ENCODE measurements at regions not wholly inside any gene's neighbourhood (a gene's known extent, or its start where the extent isn't known, plus 50 kb on each side); places are given as distances from the start of the nearest gene placed in this dataset.

GRCh38 chr3:81394651-81395524 is 366.6 kb downstream of the GBE1 start:
- Mint-ChIP-seq H3K36me3 (ENCODE audit: low read depth) (no peaks in the 10 kb centered on the region), H3K27me3 (no peaks in the 10 kb centered on the region), H3K4me1 (no peaks in the 10 kb centered on the region), H3K27ac (no peak overlapping the region), H3K9me3 (no peaks in the 10 kb centered on the region), H3K4me3 (no peak overlapping the region)
- ChIA-PET POLR2A (no interaction called here), CTCF (no interaction called here)
- DNase-seq = no peak

- POLR2A ChIA-PET = no interaction called here
- no peaks in the 10 kb centered on the region for H3K9me3 Mint-ChIP-seq
- H3K36me3 Mint-ChIP-seq (ENCODE audit: low read depth) = no peaks in the 10 kb centered on the region
- CTCF ChIA-PET = no interaction called here
- no peaks in the 10 kb centered on the region for H3K27me3 Mint-ChIP-seq
- H3K4me1 Mint-ChIP-seq = no peaks in the 10 kb centered on the region
- no peak overlapping the region for H3K4me3 Mint-ChIP-seq
- no peak for DNase-seq
- H3K27ac Mint-ChIP-seq = no peak overlapping the region
Measured at GRCh38 chr3:81393251-81393650, 368.2 kb downstream of the GBE1 start.

GRCh38 chr3:81390796-81391195 is 370.6 kb downstream of the GBE1 start:
- Mint-ChIP-seq H3K9me3 (no peaks in the 10 kb centered on the region), H3K4me1 (no peaks in the 10 kb centered on the region), H3K27me3 (no peaks in the 10 kb centered on the region), H3K4me3 (no peak overlapping the region), H3K27ac (no peak overlapping the region), H3K36me3 (ENCODE audit: low read depth) (no peaks in the 10 kb centered on the region)
- POLR2A ChIA-PET = no interaction called here
- DNase-seq = no peak
- CTCF ChIA-PET = no interaction called here

- no peaks in the 10 kb centered on the region for H3K36me3 Mint-ChIP-seq (ENCODE audit: low read depth)
- no peaks in the 10 kb centered on the region for H3K9me3 Mint-ChIP-seq
- no peaks in the 10 kb centered on the region for H3K27me3 Mint-ChIP-seq
- no peaks in the 10 kb centered on the region for H3K4me1 Mint-ChIP-seq
- no peak overlapping the region for H3K4me3 Mint-ChIP-seq
- no peak overlapping the region for H3K27ac Mint-ChIP-seq
- DNase-seq = no peak
- CTCF ChIA-PET = no interaction called here
- POLR2A ChIA-PET = no interaction called here
Measured at GRCh38 chr3:81388191-81388590, 373.3 kb downstream of the GBE1 start.

GRCh38 chr3:81382470-81382869 is 379.0 kb downstream of the GBE1 start:
- CTCF ChIA-PET = no interaction called here
- no peak overlapping the region for H3K27ac Mint-ChIP-seq
- H3K9me3 Mint-ChIP-seq = peaks cover 2% of the 10 kb centered on the region
- no peaks in the 10 kb centered on the region for H3K4me1 Mint-ChIP-seq
- H3K36me3 Mint-ChIP-seq (ENCODE audit: low read depth) = no peaks in the 10 kb centered on the region
- H3K27me3 Mint-ChIP-seq = no peaks in the 10 kb centered on the region
- no peak overlapping the region for H3K4me3 Mint-ChIP-seq
- POLR2A ChIA-PET = no interaction called here
- no peak for DNase-seq

GRCh38 chr3:81380234-81380633 is 381.2 kb downstream of the GBE1 start:
- ChIA-PET POLR2A (no interaction called here), CTCF (no interaction called here)
- Mint-ChIP-seq H3K4me3 (no peak overlapping the region), H3K36me3 (ENCODE audit: low read depth) (no peaks in the 10 kb centered on the region), H3K27ac (no peak overlapping the region), H3K9me3 (peaks cover 2% of the 10 kb centered on the region), H3K4me1 (no peaks in the 10 kb centered on the region), H3K27me3 (no peaks in the 10 kb centered on the region)
- DNase-seq = no peak

GRCh38 chr3:81378552-81379293 is 382.7 kb downstream of the GBE1 start:
- H3K9me3 Mint-ChIP-seq = peaks cover 2% of the 10 kb centered on the region
- H3K4me1 Mint-ChIP-seq = no peaks in the 10 kb centered on the region
- ChIA-PET CTCF (no interaction called here), POLR2A (no interaction called here)
- no peaks in the 10 kb centered on the region for H3K27me3 Mint-ChIP-seq
- DNase-seq = no peak
- H3K4me3 Mint-ChIP-seq = no peak overlapping the region
- H3K27ac Mint-ChIP-seq = no peak overlapping the region
- H3K36me3 Mint-ChIP-seq (ENCODE audit: low read depth) = no peaks in the 10 kb centered on the region

GRCh38 chr3:81375921-81376320 is 385.5 kb downstream of the GBE1 start:
- Mint-ChIP-seq H3K27me3 (no peaks in the 10 kb centered on the region), H3K36me3 (ENCODE audit: low read depth) (no peaks in the 10 kb centered on the region), H3K4me1 (no peaks in the 10 kb centered on the region), H3K9me3 (no peaks in the 10 kb centered on the region), H3K27ac (no peak overlapping the region), H3K4me3 (no peak overlapping the region)
- DNase-seq = no peak
- ChIA-PET CTCF (no interaction called here), POLR2A (no interaction called here)

GRCh38 chr3:81364411-81364810 is 397.0 kb downstream of the GBE1 start:
- no peak for DNase-seq
- no peaks in the 10 kb centered on the region for H3K36me3 Mint-ChIP-seq (ENCODE audit: low read depth)
- POLR2A ChIA-PET = no interaction called here
- H3K4me1 Mint-ChIP-seq = no peaks in the 10 kb centered on the region
- CTCF ChIA-PET = no interaction called here
- H3K4me3 Mint-ChIP-seq = no peak overlapping the region
- H3K27ac Mint-ChIP-seq = no peak overlapping the region
- peaks cover 3% of the 10 kb centered on the region for H3K9me3 Mint-ChIP-seq
- no peaks in the 10 kb centered on the region for H3K27me3 Mint-ChIP-seq

GRCh38 chr3:81363816-81364215 is 397.6 kb downstream of the GBE1 start:
- Mint-ChIP-seq H3K4me3 (no peak overlapping the region), H3K36me3 (ENCODE audit: low read depth) (no peaks in the 10 kb centered on the region), H3K9me3 (peaks cover 3% of the 10 kb centered on the region), H3K27ac (no peak overlapping the region), H3K4me1 (no peaks in the 10 kb centered on the region), H3K27me3 (no peaks in the 10 kb centered on the region)
- CTCF ChIA-PET = no interaction called here
- POLR2A ChIA-PET = no interaction called here
- no peak for DNase-seq

GRCh38 chr3:81354119-81354518 is 407.3 kb downstream of the GBE1 start:
- Mint-ChIP-seq H3K4me1 (no peaks in the 10 kb centered on the region), H3K36me3 (ENCODE audit: low read depth) (no peaks in the 10 kb centered on the region), H3K27ac (no peak overlapping the region), H3K4me3 (no peak overlapping the region), H3K27me3 (no peaks in the 10 kb centered on the region), H3K9me3 (no peaks in the 10 kb centered on the region)
- CTCF ChIA-PET = no interaction called here
- DNase-seq = no peak
- POLR2A ChIA-PET = no interaction called here

GRCh38 chr3:81352867-81353266 is 408.6 kb downstream of the GBE1 start:
- DNase-seq = no peak
- Mint-ChIP-seq H3K36me3 (ENCODE audit: low read depth) (no peaks in the 10 kb centered on the region), H3K4me3 (no peak overlapping the region), H3K9me3 (no peaks in the 10 kb centered on the region), H3K27ac (no peak overlapping the region), H3K4me1 (no peaks in the 10 kb centered on the region), H3K27me3 (no peaks in the 10 kb centered on the region)
- POLR2A ChIA-PET = interaction anchor here (0.6 kb wide), 1 partner anchor 18 kb away, joined by 3 read pairs; no protein-coding TSS in a partner anchor
- CTCF ChIA-PET = no interaction called here

- Mint-ChIP-seq H3K9me3 (no peaks in the 10 kb centered on the region), H3K4me3 (no peak overlapping the region), H3K4me1 (no peaks in the 10 kb centered on the region), H3K36me3 (ENCODE audit: low read depth) (no peaks in the 10 kb centered on the region), H3K27me3 (no peaks in the 10 kb centered on the region), H3K27ac (no peak overlapping the region)
- POLR2A ChIA-PET = no interaction called here
- CTCF ChIA-PET = no interaction called here
- no peak for DNase-seq
Measured at GRCh38 chr3:81349816-81350340, 411.6 kb downstream of the GBE1 start.

All from activated CD4-positive, alpha-beta T cell treated with anti-CD3 and anti-CD28 coated beads, Interleukin-2, amount 10 ng/mL, durations not matched to agents 7 days and 5 days (primary cell).